NCI-H524 treated with DMSO at 0.1 percent for 48 hours (cell line): ENCODE measurements at regions not wholly inside any gene's neighbourhood (a gene's known extent, or its start where the extent isn't known, plus 50 kb on each side); places are given as distances from the start of the nearest gene placed in this dataset.
A peak's percentile ranks its signal among the peaks of the same experiment; 100 is the strongest.

Source experiments
- DNase-seq: peaks from one replicate; lab custom pipeline; 2025; lab: John Stamatoyannopoulos, UW

DNA sequence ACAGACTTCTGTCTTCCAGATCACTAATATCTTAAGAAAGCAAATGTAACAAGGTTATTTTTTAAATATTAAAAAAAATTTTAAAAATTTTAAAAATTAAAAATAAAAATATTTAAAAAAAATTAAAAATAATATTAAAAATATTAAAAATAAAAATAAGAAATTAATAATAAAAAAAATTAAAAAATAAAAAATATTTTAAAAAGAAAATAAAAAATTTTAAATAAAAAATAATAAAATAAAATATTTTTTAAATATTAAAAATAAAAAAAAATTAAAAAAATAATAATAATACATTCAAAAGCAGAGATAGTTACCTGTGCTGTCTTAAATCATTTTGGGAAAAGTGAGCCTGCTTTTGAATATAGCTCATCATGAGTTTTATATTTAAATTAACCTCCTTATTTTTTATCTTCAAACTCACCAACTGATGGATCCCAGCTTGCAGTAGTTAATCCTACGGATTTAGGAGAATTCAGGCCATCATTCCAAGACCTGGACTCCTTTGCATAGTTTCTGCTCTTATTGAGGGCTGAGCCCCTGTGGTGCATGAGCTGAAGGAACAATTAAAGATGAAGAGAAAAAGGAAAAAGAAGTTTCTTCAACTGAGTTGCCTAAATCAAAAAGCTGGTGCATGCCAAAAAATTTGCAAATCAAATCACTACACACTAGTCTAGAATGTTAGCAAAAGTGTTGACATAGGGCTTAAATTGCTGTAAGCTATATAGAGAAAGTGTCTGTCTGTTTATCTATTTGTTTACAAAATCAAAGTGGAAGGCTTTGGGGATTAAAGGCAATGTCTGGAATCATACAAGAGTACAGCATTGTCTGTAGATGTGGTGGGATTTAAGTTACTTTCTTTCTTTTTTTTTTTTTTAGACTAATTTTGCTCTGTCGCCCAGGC is 50.5 kb upstream of the ZNF438 start:
- no peak for DNase-seq

GRCh38 chr10:31083765-31084184 is 52.1 kb upstream of the ZNF438 start:
- DNase-seq: no peak

DNA sequence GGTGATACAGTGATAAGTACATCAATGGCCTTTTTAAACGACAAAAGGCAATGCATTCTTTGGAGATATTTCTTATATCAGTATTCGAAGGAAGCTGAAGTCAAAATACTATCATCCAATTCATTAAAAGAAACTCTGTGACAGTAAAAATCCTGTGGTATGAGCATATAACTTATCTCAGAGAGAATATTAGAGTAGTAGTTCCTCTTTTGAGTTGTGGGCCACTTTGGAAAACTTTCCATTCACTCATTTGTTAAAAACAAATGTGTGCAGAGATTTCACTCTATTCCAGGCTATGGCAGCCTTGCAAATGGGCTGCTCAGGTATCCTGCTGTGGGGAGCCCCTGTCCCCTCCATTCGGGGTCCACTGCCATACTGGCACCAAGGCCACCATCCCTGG is 55.3 kb upstream of the ZNF438 start:
- no peak for DNase-seq

- DNase-seq: no peak
Measured at GRCh38 chr10:31087851-31088250, 56.2 kb upstream of the ZNF438 start.

DNA sequence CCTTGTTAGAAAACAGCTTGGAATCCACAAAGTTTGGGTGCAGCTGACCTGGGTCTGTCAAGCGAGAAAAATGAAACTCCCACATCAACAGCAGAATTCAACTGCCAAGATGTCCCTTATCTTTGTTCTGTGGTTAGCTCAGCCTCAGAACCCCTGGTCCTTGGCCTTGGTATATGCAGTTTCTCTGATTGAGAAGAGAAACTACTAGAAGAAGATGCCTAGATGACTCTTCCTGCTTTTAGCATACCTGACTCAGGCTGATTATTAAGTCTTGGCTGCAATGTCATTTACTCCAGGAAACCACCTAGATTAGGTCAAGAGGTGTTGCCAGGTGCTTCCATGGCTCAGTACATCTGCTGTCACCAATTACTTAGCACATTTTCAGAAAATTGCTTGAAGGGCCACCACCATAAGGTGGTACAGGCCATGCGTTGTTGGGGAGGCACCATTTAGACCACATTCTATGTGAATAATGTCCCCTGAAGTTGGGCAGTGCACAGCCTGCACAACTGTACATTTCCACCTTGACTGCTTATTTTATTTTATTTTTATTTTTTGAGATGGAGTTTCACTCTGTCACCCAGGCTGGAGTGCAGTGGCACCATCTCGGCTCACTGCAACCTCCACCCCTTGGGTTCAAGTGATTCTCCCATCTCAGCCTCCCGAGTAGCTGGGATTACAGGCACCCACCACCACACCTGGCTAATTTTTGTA is 59.4 kb upstream of the ZNF438 start:
- DNase-seq: no peak

GRCh38 chr10:31095677-31096560 is 64.3 kb upstream of the ZNF438 start:
- no peak for DNase-seq

GRCh38 chr10:31098046-31098445 is 66.4 kb upstream of the ZNF438 start:
- no peak for DNase-seq

- no peak for DNase-seq
Measured at GRCh38 chr10:31099094-31099493, 67.4 kb upstream of the ZNF438 start.

GRCh38 chr10:31099664-31100063 is 68.0 kb upstream of the ZNF438 start:
- no peak for DNase-seq

DNA sequence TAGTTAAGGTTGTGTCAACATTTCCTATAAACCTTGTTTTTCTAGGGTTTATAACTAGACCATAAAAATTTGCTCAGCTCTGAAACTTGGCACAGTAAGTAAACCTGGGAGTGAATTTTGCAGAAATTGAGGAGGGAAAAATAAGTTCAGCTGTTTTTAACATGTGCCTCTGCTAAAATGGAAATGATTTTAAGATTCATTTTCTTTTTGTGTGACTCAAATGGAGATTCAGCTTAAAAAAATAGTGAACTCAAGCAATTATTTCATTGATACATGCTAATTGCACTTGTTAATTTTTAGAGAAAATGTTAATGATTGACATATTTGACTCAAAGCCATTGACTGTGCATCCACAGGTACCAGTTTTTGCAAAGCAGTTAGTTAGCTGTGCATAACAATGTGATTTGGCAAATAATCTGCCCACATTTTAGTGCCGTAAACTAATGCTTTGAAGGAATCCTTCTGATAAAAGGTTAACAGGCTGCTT is 68.5 kb upstream of the ZNF438 start:
- no peak for DNase-seq

- no peak for DNase-seq
Measured at GRCh38 chr10:31100662-31101061, 69.0 kb upstream of the ZNF438 start.

- DNase-seq: no peak
Measured at GRCh38 chr10:31101123-31101522, 69.5 kb upstream of the ZNF438 start.

DNA sequence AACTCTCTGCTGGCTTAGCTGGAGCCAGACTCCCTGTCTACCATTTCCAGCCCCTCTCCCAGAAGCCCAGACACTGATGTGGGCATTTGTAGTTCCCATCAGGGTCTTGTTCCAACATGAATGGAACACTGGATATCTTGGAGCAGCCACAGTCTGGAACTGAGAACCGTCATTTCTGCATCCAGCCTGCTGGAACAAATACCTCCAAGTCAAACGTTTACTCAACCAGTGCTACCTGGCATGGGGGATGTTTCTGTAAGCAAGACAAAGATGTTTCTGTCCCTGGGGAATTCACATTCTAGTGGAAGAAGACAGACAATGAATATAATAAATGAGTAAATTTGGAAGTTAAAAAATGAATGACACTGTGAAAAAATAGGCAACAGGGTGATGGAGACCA is 70.8 kb upstream of the ZNF438 start:
- no peak for DNase-seq

GRCh38 chr10:31103112-31103511 is 71.4 kb upstream of the ZNF438 start:
- no peak for DNase-seq

DNA sequence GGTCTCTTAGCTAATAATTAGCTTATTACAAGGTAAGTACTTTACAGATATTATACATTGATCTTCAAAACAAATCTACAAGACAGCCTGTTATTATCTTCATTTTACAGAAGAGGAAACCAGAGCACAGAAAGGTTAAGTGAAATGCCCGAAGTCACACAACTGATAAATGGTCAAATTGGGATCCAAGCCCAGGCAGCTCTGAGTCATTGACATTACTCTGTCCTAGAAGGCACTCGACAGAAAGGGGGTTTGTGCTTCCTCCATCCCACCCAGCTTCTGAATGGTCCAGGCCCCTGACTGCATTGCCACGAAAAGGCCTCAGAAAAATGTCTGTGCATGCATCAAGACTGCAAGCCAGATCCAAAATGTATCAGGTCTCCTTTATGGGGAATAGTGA is 81.3 kb upstream of the ZNF438 start:
- no peak for DNase-seq

GRCh38 chr10:31116226-31116625 is 84.6 kb upstream of the ZNF438 start:
- no peak for DNase-seq

DNA sequence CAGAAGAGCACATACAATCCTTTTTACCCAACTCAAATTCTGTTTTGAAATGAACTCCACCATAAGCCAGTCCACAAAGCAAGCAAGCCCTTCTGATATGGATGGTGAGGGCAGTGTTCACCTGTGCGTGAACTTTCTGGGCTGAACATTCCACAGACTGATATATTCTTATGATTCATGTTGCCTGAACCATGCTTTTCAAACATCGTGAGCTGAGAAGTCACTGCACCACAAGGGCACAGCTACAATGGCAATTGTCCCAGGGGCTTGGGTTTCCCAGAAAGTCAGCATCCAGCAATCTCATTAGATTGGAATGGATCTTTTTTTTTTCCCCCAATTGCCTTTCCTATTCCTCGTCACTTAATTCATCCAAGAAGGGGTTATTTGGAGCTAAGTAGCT is 86.9 kb upstream of the ZNF438 start:
- no peak for DNase-seq

DNA sequence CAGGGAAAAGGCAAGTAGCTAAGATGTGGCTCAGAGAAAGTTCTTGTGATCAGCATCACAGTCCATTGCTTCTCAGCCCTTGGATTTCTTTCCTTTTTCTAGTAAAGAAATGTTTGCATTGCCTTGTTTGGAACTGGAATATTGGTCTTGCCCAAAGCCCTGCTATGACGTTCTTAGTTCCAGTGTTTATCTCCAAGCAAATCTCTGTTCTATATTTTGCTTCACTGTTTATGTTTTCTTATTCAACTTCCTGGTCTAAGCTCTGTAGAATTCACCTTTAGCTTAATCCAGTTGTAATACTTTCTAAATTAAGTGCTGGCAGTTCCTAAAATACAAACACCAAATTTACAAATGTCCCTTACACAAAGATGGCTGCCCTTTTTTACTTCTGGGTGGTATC is 88.7 kb upstream of the ZNF438 start:
- no peak for DNase-seq

GRCh38 chr10:31120961-31121685 is 89.5 kb upstream of the ZNF438 start:
- no peak for DNase-seq

DNA sequence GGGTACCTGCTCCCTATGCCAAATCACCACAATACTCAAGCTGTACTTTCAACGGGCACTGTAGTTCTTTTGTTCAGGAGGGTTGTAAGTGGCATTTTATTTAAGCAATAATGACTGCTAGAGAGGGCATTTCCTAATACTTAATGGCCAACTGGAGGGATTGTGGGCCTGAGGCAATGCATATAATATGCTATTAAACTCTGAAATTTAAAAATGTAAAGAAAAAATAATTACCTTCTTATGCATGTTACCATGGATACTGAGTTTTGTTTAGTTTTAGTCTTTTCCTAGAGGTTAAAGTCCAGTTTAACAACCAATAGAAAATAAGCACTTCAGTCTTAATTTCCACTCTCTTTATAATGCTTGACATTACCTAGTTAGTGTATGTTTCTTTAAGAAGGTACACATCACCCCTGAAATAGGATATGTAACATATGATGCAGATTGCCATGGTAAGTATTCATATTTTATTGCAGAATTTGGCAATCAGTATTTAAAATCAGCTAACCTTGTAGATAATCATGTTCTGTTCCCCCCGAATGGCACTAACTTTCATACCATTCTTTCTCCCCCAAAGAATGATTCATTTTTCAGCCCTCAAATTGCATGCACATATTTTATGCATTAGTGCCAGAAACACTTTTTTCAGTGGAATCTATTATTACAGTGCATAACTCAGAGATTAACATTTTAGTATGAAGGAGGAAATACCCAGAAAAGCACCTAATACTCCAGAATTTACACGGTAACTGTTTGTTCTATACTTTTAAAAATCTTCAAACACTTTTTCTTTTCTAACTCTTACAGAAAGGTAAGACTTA is 90.3 kb upstream of the ZNF438 start:
- no peak for DNase-seq

DNA sequence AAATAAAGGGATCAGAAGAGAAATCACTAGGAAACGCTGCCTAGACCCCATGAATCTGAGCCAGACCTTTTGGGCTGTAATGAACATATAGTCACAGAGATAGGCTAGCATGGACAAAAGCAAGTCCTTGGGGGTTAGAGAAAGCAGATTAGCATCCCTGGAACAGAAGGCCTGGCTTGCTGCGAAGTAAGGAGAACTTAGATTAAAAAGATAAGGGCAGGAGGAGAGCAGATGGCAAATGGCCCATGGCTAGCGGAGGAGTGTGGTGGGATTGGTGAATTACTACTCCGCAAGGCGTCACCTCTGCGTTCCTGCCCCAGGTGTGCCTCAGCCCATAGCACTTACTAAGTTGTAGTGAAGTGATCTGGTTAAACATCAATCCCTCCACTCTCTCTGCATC is 92.3 kb upstream of the ZNF438 start:
- peak; percentile 65 for DNase-seq
